Thyroid gland (tissue), 4 donors: ENCODE measurements at regions not wholly inside any gene's neighbourhood (a gene's known extent, or its start where the extent isn't known, plus 50 kb on each side); places are given as distances from the start of the nearest gene placed in this dataset.

ENCODE experiments used
- DNase-seq, 2 donors: peaks; one replicate each; pipeline ENCODE4 v3.0.0-alpha.2; 2019
- H3K27ac ChIP-seq, 3 donors: fragments of 200-600 bp; sonication (generic); 1 replicate in 2 of 3; 2 replicates in 1 of 3; pipeline ENCODE4 v1.5.1; 2016 to 2019; ENCODE audit warnings: mild to moderate bottlenecking in 1 of 3, moderate library complexity in 1 of 3
- H3K27me3 ChIP-seq: fragments of 200-600 bp; sonication (generic); one replicate; pipeline ENCODE4 v1.5.1; 2019
- H3K36me3 ChIP-seq, 2 donors: fragments of 200-600 bp; sonication (generic); one replicate each; pipeline ENCODE4 v1.5.1; 2016 to 2019
- H3K4me1 ChIP-seq, 2 donors: fragments of 200-600 bp; sonication (generic); one replicate each; pipeline ENCODE4 v1.5.1; 2017 to 2019
- H3K4me3 ChIP-seq, 3 donors: fragments of 200-600 bp; sonication (generic); replicated peaks in 1 of 3; 1 replicate in 2 of 3; 2 replicates in 1 of 3; pipeline ENCODE4 v1.5.1; 2016; ENCODE audit warnings: mild to moderate bottlenecking in 1 of 3
- H3K9me3 ChIP-seq: fragments of 200-600 bp; sonication (generic); one replicate; pipeline ENCODE4 v1.5.1; 2017
- CTCF ChIP-seq, 6 experiments: fragments of 200-600 bp in 3 of 6; fragments of 450-650 bp in 3 of 6; sonication (generic) in 3 of 6; IDR thresholded peaks; one replicate each; pipeline ENCODE4 v1.5.1; 2016 to 2019; ENCODE audit warnings: antibody characterized with exemption in 6 of 6, mild to moderate bottlenecking in 2 of 6, inconsistent platforms in 1 of 6, moderate library complexity in 1 of 6
- POLR2A ChIP-seq, 2 donors: fragments of 450-650 bp; IDR thresholded peaks; one replicate each; pipeline ENCODE4 v1.6.1; 2017; ENCODE audit warnings: antibody characterized with exemption in 2 of 2, mild to moderate bottlenecking in 2 of 2, moderate library complexity in 1 of 2
- WGBS, 2 donors: methylation state at CpG; one replicate each; pipeline ENCODE4 v1.1.5; 2017; 5-methylcytosine and 5-hydroxymethylcytosine counted together
- intact Hi-C: fragments of 100-400 bp; cut with DNase I; formaldehyde crosslinking; loops from one replicate; pipeline ENCODE4 v1.15.1; 2023

GRCh38 chr10:126803394-126803793 is 101.8 kb upstream of the DOCK1 start:
- no peaks in the 10 kb centered on the region for H3K27me3 ChIP-seq
- peaks cover 5% of the 10 kb centered on the region in 2 donors for H3K4me1 ChIP-seq
- no peak overlapping the region for H3K27ac ChIP-seq
- no peak for DNase-seq
- H3K9me3 ChIP-seq, result no peaks in the 10 kb centered on the region
- H3K4me3 ChIP-seq, result no peak overlapping the region
- 86 to 94% methylated on average over 1 of the region's 1 CpG for WGBS, 2 donors
- intact Hi-C loops, result no loop called here
- H3K36me3 ChIP-seq, result no peaks in the 10 kb centered on the region
- TF ChIP-seq POLR2A (IDR thresholded peaks at IDR 0.05) (no peak), CTCF (IDR thresholded peaks at IDR 0.05) (no peak)

GRCh38 chr10:126804396-126804795 is 100.8 kb upstream of the DOCK1 start:
- H3K27me3 ChIP-seq, result no peaks in the 10 kb centered on the region
- no peak overlapping the region for H3K4me3 ChIP-seq
- H3K9me3 ChIP-seq, result no peaks in the 10 kb centered on the region
- DNase-seq, result no peak
- intact Hi-C loops, result no loop called here
- H3K27ac ChIP-seq, result no peak overlapping the region
- H3K4me1 ChIP-seq, result no peaks in the 10 kb centered on the region
- 71% methylated on average over 2 of the region's 2 CpGs for WGBS, 2 donors
- H3K36me3 ChIP-seq, result no peaks in the 10 kb centered on the region
- TF ChIP-seq POLR2A (IDR thresholded peaks at IDR 0.05), result no peak
- TF ChIP-seq CTCF (IDR thresholded peaks at IDR 0.05), result no peak

GRCh38 chr10:126806498-126806897 is 98.7 kb upstream of the DOCK1 start:
- Histone ChIP-seq H3K9me3 (no peaks in the 10 kb centered on the region), H3K27ac (no peak overlapping the region), H3K36me3 (no peaks in the 10 kb centered on the region), H3K4me3 (no peak overlapping the region), H3K27me3 (no peaks in the 10 kb centered on the region), H3K4me1 (no peaks in the 10 kb centered on the region)
- 100% methylated on average over 1 to 2 of the region's 2 CpGs for WGBS, 2 donors
- intact Hi-C loops, result no loop called here
- no peak for TF ChIP-seq CTCF (IDR thresholded peaks at IDR 0.05)
- TF ChIP-seq POLR2A (IDR thresholded peaks at IDR 0.05), result no peak
- no peak for DNase-seq

- H3K4me3 ChIP-seq, result no peak overlapping the region
- TF ChIP-seq POLR2A (IDR thresholded peaks at IDR 0.05) (no peak), CTCF (IDR thresholded peaks at IDR 0.05) (no peak)
- no peaks in the 10 kb centered on the region for H3K9me3 ChIP-seq
- no peak for DNase-seq
- no peaks in the 10 kb centered on the region for H3K36me3 ChIP-seq
- H3K27me3 ChIP-seq, result no peaks in the 10 kb centered on the region
- H3K4me1 ChIP-seq, result no peaks in the 10 kb centered on the region
- intact Hi-C loops, result no loop called here
- H3K27ac ChIP-seq, result no peak overlapping the region
- WGBS, 2 donors, result 85 to 95% methylated on average over 5 of the region's 5 CpGs
Measured at GRCh38 chr10:126806991-126807702, 98.1 kb upstream of the DOCK1 start.

GRCh38 chr10:126808103-126808502 is 97.1 kb upstream of the DOCK1 start:
- H3K36me3 ChIP-seq, result no peaks in the 10 kb centered on the region
- no peaks in the 10 kb centered on the region for H3K4me1 ChIP-seq
- no peaks in the 10 kb centered on the region for H3K9me3 ChIP-seq
- intact Hi-C loops, result no loop called here
- WGBS, 2 donors, result 53 to 74% methylated on average over 2 of the region's 2 CpGs
- TF ChIP-seq POLR2A (IDR thresholded peaks at IDR 0.05), result no peak
- TF ChIP-seq CTCF (IDR thresholded peaks at IDR 0.05), result no peak
- no peak overlapping the region for H3K27ac ChIP-seq
- H3K4me3 ChIP-seq, result no peak overlapping the region
- H3K27me3 ChIP-seq, result no peaks in the 10 kb centered on the region
- no peak for DNase-seq
